Upper lobe of left lung (tissue), 4 donors: ENCODE measurements at regions not wholly inside any gene's neighbourhood (a gene's known extent, or its start where the extent isn't known, plus 50 kb on each side); places are given as distances from the start of the nearest gene placed in this dataset.

Source experiments
- CTCF ChIP-seq, 6 experiments: fragments of 450-650 bp in 4 of 6; fragments of 200-600 bp in 2 of 6; sonication (generic) in 2 of 6; IDR thresholded peaks; one replicate each; pipeline ENCODE4 v1.5.1; 2016 to 2019; ENCODE audit warnings: antibody characterized with exemption in 6 of 6
- EP300 ChIP-seq, 4 donors: sonication (generic); formaldehyde crosslinking; IDR thresholded peaks; one replicate each; pipeline ENCODE4 v1.5.1; 2017; ENCODE audit warnings: antibody characterized with exemption in 4 of 4, control low read depth in 2 of 4
- POLR2A ChIP-seq, 4 donors: fragments of 450-650 bp; IDR thresholded peaks; one replicate each; pipeline ENCODE4 v1.5.1; 2016 to 2017; ENCODE audit warnings: antibody characterized with exemption in 4 of 4, mild to moderate bottlenecking in 2 of 4
- POLR2AphosphoS5 ChIP-seq, 2 donors: sonication (generic); formaldehyde crosslinking; IDR thresholded peaks; one replicate each; pipeline ENCODE4 v1.5.1; 2017; ENCODE audit warnings: antibody characterized with exemption in 2 of 2

- TF ChIP-seq POLR2A (IDR thresholded peaks at IDR 0.05) (no peak), CTCF (IDR thresholded peaks at IDR 0.05) (no peak), POLR2AphosphoS5 (IDR thresholded peaks at IDR 0.05) (no peak), EP300 (IDR thresholded peaks at IDR 0.05) (no peak)
Measured at GRCh38 chr13:25042151-25042865, 53.6 kb upstream of the PABPC3 start.
